ENCODE measurements at regions not wholly inside any gene's neighbourhood (a gene's known extent, or its start where the extent isn't known, plus 50 kb on each side); places are given as distances from the start of the nearest gene placed in this dataset.

- no peak overlapping the region for H3K23ac ChIP-seq (ENCODE audit: insufficient read length, low read depth, low read length)
- no peaks in the 10 kb centered on the region for H3K79me1 ChIP-seq (ENCODE audit: insufficient read depth, low read depth, low read length, poor library complexity, severe bottlenecking)
- no peak for TF ChIP-seq CTCF (conservative IDR thresholded peaks at IDR 0.05)
- no peak overlapping the region for H3K4me2 ChIP-seq (ENCODE audit: insufficient read depth, insufficient read length, low read length)
- no peak overlapping the region for H4K5ac ChIP-seq (ENCODE audit: insufficient read length, low read depth, low read length)
- no peak overlapping the region for H3K9ac ChIP-seq (ENCODE audit: extremely low read depth, insufficient read length, low read length)
- H3K4ac ChIP-seq (ENCODE audit: low read depth, low read length): no peak overlapping the region
- H2BK12ac ChIP-seq (ENCODE audit: insufficient read length, low read depth, low read length): no peak overlapping the region
- H2AK5ac ChIP-seq (ENCODE audit: insufficient read length, low read length): no peak overlapping the region
- H3K27me3 Mint-ChIP-seq (ENCODE audit: low read depth): no peaks in the 10 kb centered on the region
- H3K27me3 ChIP-seq (ENCODE audit: insufficient read depth, low read length): no peaks in the 10 kb centered on the region
- H3K79me2 ChIP-seq (ENCODE audit: insufficient read depth, low read length): no peaks in the 10 kb centered on the region
- no peak overlapping the region for H3K18ac ChIP-seq (ENCODE audit: insufficient read length, low read depth, low read length)
- no peak overlapping the region for H2BK5ac ChIP-seq (ENCODE audit: insufficient read length, low read length)
- DNase-seq: no peak
- no peak overlapping the region for H3K27ac Mint-ChIP-seq
- no peak overlapping the region for H2BK120ac ChIP-seq (ENCODE audit: low read depth, low read length, poor library complexity, severe bottlenecking)
- H3K56ac ChIP-seq (ENCODE audit: insufficient read length, low read depth, low read length): no peak overlapping the region
- no peaks in the 10 kb centered on the region for H3K4me1 ChIP-seq (ENCODE audit: insufficient read depth, low read length)
- no peak overlapping the region for H3K14ac ChIP-seq (ENCODE audit: insufficient read depth, low read length)
- H4K20me1 ChIP-seq (ENCODE audit: control insufficient read depth, insufficient read depth, insufficient read length): no peaks in the 10 kb centered on the region
- H3K4me3 Mint-ChIP-seq: no peak overlapping the region
- no peak overlapping the region for H2BK15ac ChIP-seq (ENCODE audit: low read depth, low read length)
- H4K8ac ChIP-seq (replicated peaks; ENCODE audit: insufficient read length, low read depth, low read length): no peak overlapping the region
- no peaks in the 10 kb centered on the region for H3K9me3 Mint-ChIP-seq
- no peaks in the 10 kb centered on the region for H3K23me2 ChIP-seq (ENCODE audit: insufficient read length, low read depth, low read length, poor library complexity, severe bottlenecking)
- H3K9me3 ChIP-seq (ENCODE audit: control insufficient read depth, low read depth, low read length): no peaks in the 10 kb centered on the region
- H4K91ac ChIP-seq (ENCODE audit: insufficient read length, low read depth, low read length): no peak overlapping the region
- H3K27ac ChIP-seq (ENCODE audit: insufficient read length, low read depth, low read length): no peak overlapping the region
- H2AFZ ChIP-seq (ENCODE audit: low read length): no peak overlapping the region
- H3K36me3 Mint-ChIP-seq (ENCODE audit: insufficient read depth in 1 of 3, low read depth in 3 of 3): no peaks in the 10 kb centered on the region
- no peak overlapping the region for H2BK20ac ChIP-seq (ENCODE audit: low read depth, low read length, poor library complexity, severe bottlenecking)
- no peak overlapping the region for H3T11ph ChIP-seq (ENCODE audit: low read length)
- H3K4me1 Mint-ChIP-seq: no peaks in the 10 kb centered on the region; a peak in 1 of 4 replicates
These were observed 312.2 kb upstream of the ADARB2 start for GRCh38 chr10:2049560-2049959.
